Mesenchymal stem cell (in vitro differentiated cells and primary cell): ENCODE measurements at regions not wholly inside any gene's neighbourhood (a gene's known extent, or its start where the extent isn't known, plus 50 kb on each side); places are given as distances from the start of the nearest gene placed in this dataset.
"Not testable (repeated sequence)": the region's sequence is repeated elsewhere in the genome, so short reads cannot be mapped to it uniquely, and the experiment has no call there.

Experiments
- DNase-seq: peaks from one replicate; pipeline ENCODE4 v3.0.0-alpha.2; 2013
- H2AFZ ChIP-seq: one replicate; pipeline ENCODE4 v1.6.1; 2013; ENCODE audit warnings: low read depth, mild to moderate bottlenecking, control low read depth, inconsistent platforms, low read length, moderate library complexity
- H2AK5ac ChIP-seq: 2 replicates; pipeline ENCODE4 v1.6.1; 2013; ENCODE audit warnings: low read length, moderate library complexity, mild to moderate bottlenecking, inconsistent platforms; ENCODE audit not compliant: severe bottlenecking
- H2BK120ac ChIP-seq: one replicate; pipeline ENCODE4 v1.6.1; 2013; ENCODE audit warnings: low read depth, mild to moderate bottlenecking, inconsistent platforms, low read length, moderate library complexity
- H2BK12ac ChIP-seq, 2 experiments: one replicate each; pipeline ENCODE4 v1.6.1; 2013; ENCODE audit warnings: inconsistent platforms in 2 of 2, low read length in 2 of 2, mild to moderate bottlenecking in 2 of 2, moderate library complexity in 2 of 2, control low read depth in 1 of 2
- H2BK15ac ChIP-seq: one replicate; pipeline ENCODE4 v1.6.1; 2013; ENCODE audit warnings: mild to moderate bottlenecking, low read depth, inconsistent platforms; ENCODE audit not compliant: poor library complexity, severe bottlenecking
- H2BK5ac ChIP-seq: 2 replicates; pipeline ENCODE4 v1.6.1; 2013; ENCODE audit warnings: low read depth, mild to moderate bottlenecking, low read length, control low read depth, inconsistent platforms; ENCODE audit not compliant: poor library complexity, severe bottlenecking
- H3K14ac ChIP-seq, 2 experiments: one replicate each; pipeline ENCODE4 v1.6.1; 2013; ENCODE audit warnings: inconsistent platforms in 2 of 2, low read length in 2 of 2, control low read depth in 1 of 2, mild to moderate bottlenecking in 1 of 2, moderate library complexity in 1 of 2
- H3K18ac ChIP-seq, 2 experiments: one replicate each; pipeline ENCODE4 v1.6.1; 2013; ENCODE audit warnings: inconsistent platforms in 2 of 2, low read length in 2 of 2, control low read depth in 1 of 2, low read depth in 1 of 2, mild to moderate bottlenecking in 1 of 2
- H3K23ac ChIP-seq, 2 experiments: one replicate each; pipeline ENCODE4 v1.6.1; 2013; ENCODE audit warnings: inconsistent platforms in 2 of 2, low read length in 2 of 2, mild to moderate bottlenecking in 2 of 2, moderate library complexity in 2 of 2, control low read depth in 1 of 2
- H3K27ac ChIP-seq: 2 replicates; pipeline ENCODE4 v1.5.1; 2013; ENCODE audit warnings: mild to moderate bottlenecking, moderate library complexity, low read length, control low read depth, inconsistent platforms; ENCODE audit not compliant: poor library complexity, severe bottlenecking
- H3K27me3 ChIP-seq, 2 experiments: 2 replicates each; pipeline versions ENCODE4 v1.6.1 to v1.7.0; 2013; ENCODE audit warnings: low read length in 2 of 2, mild to moderate bottlenecking in 2 of 2, moderate library complexity in 2 of 2, control low read depth in 1 of 2, inconsistent platforms in 1 of 2; ENCODE audit not compliant: control insufficient read depth in 1 of 2, insufficient read depth in 1 of 2
- H3K36me3 ChIP-seq, 2 experiments: 2 replicates each; pipeline versions ENCODE4 v1.6.1 to v1.7.0; 2013; ENCODE audit warnings: low read length in 2 of 2, control low read depth in 1 of 2, inconsistent platforms in 1 of 2, low read depth in 1 of 2, mild to moderate bottlenecking in 1 of 2; ENCODE audit not compliant: insufficient read depth in 2 of 2, control insufficient read depth in 1 of 2
- H3K4ac ChIP-seq, 2 experiments: one replicate each; pipeline ENCODE4 v1.6.1; 2013; ENCODE audit warnings: inconsistent platforms in 2 of 2, low read length in 2 of 2, mild to moderate bottlenecking in 2 of 2, moderate library complexity in 2 of 2, control low read depth in 1 of 2, low read depth in 1 of 2
- H3K4me1 ChIP-seq: 2 replicates; pipeline ENCODE4 v1.6.1; 2013; ENCODE audit warnings: low read depth, low read length, control low read depth; ENCODE audit not compliant: control insufficient read depth, insufficient read depth
- H3K4me2 ChIP-seq: 2 replicates; pipeline ENCODE4 v1.6.1; 2013; ENCODE audit warnings: low read length, mild to moderate bottlenecking, inconsistent platforms; ENCODE audit not compliant: poor library complexity, severe bottlenecking
- H3K4me3 ChIP-seq, 2 experiments: 2 replicates each; pipeline versions ENCODE4 v1.5.1 to v1.7.0; 2013; ENCODE audit warnings: low read length in 2 of 2, mild to moderate bottlenecking in 2 of 2, control low read depth in 1 of 2, low read depth in 1 of 2; ENCODE audit not compliant: insufficient read depth in 1 of 2
- H3K79me1 ChIP-seq: replicated peaks from 2 replicates; pipeline ENCODE4 v1.6.1; 2013; ENCODE audit warnings: mild to moderate bottlenecking, control low read depth, low read length, inconsistent platforms; ENCODE audit not compliant: poor library complexity, severe bottlenecking
- H3K9ac ChIP-seq: 2 replicates; pipeline ENCODE4 v1.7.0; 2013; ENCODE audit warnings: mild to moderate bottlenecking, low read length, moderate library complexity
- H3K9me3 ChIP-seq: 2 replicates; pipeline ENCODE4 v1.7.0; 2013; ENCODE audit warnings: mild to moderate bottlenecking, low read length; ENCODE audit not compliant: control insufficient read depth
- H4K8ac ChIP-seq: one replicate; pipeline ENCODE4 v1.6.1; 2013; ENCODE audit warnings: inconsistent platforms, mild to moderate bottlenecking, low read length, moderate library complexity
- H4K91ac ChIP-seq: one replicate; pipeline ENCODE4 v1.6.1; 2013; ENCODE audit warnings: mild to moderate bottlenecking, low read length, inconsistent platforms
- WGBS: methylation state at CpG from one replicate; pipeline ENCODE4 v1.1.7; 2013; ENCODE audit warnings: mixed read lengths; 5-methylcytosine and 5-hydroxymethylcytosine counted together

DNA sequence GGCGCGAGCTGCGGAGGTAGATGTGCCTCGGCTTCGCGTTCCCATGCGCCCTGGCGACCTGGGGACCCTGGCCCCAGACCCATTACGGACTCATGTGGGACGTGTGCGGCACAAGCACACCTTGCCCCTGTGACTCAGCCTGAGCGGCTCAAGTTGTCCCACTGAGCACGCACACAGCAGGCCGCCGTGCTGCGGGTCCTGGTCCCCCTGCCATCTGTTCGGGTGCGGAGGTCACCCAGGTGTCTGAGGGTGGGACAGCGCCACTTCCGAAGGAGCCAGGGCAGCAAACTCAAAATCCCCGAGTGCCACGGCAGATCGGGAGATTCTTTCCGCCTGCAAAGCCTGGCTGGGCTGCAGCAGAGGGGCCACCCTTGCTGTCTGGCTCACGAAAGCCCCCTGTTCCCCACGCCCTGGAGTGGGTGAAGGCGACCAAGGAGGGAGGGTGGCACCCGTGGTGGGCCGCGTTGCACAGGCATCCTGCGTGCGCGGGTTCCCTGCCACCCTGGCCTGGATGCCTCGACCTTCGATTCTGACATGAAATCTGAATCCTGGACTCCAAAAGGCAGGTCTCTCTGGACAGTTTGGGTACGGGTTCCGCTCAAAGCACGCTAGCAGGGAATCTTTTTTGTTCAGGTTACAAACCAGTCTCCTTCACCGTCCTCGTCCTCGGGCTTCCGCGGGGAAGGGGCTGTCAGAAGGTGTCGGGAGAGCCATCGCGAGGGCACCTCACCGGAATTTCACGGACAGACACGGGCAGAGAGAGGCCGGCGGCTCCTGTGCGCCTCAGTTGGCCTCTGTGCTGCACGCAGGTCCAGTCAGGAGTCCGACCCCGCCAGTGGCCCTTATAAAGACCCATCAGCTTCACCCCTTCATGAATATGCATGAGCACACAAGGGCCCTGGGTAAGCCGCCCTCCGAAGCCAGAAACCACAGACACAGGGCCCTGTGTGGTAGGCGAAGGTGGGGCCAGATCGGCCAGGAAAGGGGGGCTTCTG is 3926.8 kb upstream of the OR11H1 start:
- not testable (repeated sequence) for H2BK15ac ChIP-seq, H3K27me3 ChIP-seq, H3K79me1 ChIP-seq, H2BK12ac ChIP-seq, H2BK120ac ChIP-seq, H3K4me2 ChIP-seq, H3K14ac ChIP-seq, H2AK5ac ChIP-seq, H3K9ac ChIP-seq, H3K4me3 ChIP-seq, H3K23ac ChIP-seq, H3K27ac ChIP-seq, H3K4me1 ChIP-seq, H3K36me3 ChIP-seq, H3K4ac ChIP-seq, H4K8ac ChIP-seq, H2BK5ac ChIP-seq, H3K18ac ChIP-seq, H4K91ac ChIP-seq, DNase-seq
- Histone ChIP-seq H2AFZ (peak overlapping the region; percentile 18), H3K9me3 (peaks cover 11% of the 10 kb centered on the region)
- WGBS = 85% methylated on average over 59 of the region's 59 CpGs

DNA sequence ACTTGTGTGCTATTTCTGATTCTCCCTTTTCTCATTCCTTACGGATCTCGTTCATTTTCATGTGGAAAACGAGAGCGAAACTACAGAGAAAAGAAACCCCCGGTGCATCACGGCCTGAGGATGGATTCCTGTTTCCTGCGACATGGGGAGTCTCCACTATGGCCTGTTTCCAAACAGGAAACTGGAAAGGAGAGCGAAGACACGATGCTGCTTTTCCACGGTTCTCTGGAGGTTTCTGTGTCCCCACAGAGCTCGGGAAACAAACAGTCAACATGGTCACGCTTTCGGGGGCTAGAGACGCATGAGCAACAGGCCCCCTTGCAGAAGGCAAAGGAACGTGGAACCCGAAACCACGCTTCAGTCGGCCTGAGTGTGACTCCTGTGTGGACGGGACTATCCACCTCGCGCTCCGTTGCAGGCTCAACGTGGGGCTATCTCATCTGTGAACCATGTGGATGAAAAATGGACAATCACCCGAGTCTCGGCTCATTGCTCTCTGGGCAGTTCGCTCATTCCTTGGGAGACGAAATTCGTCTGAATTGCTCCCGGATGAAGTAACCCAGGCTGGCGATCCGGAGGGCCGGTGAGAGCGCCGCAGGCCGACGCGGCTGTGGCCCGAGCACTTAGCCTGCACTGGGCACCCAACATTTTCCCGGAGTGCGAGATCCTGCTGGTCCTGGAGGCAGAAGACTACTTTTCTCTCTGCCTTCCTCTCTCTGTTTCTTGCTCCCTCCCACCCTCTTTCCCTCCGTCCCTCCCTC is 3923.2 kb upstream of the OR11H1 start:
- not testable (repeated sequence) for H3K18ac ChIP-seq, H2BK120ac ChIP-seq, H2BK12ac ChIP-seq, H3K27ac ChIP-seq, H3K4me3 ChIP-seq, H2BK15ac ChIP-seq, H3K36me3 ChIP-seq, H3K9ac ChIP-seq, DNase-seq, H3K23ac ChIP-seq, H3K27me3 ChIP-seq, H3K4me1 ChIP-seq, H3K79me1 ChIP-seq, H4K91ac ChIP-seq, H2BK5ac ChIP-seq, H4K8ac ChIP-seq, H2AFZ ChIP-seq, H3K4ac ChIP-seq, H3K4me2 ChIP-seq, H3K14ac ChIP-seq, H3K9me3 ChIP-seq, H2AK5ac ChIP-seq
- WGBS = 83% methylated on average over 41 of the region's 41 CpGs

DNA sequence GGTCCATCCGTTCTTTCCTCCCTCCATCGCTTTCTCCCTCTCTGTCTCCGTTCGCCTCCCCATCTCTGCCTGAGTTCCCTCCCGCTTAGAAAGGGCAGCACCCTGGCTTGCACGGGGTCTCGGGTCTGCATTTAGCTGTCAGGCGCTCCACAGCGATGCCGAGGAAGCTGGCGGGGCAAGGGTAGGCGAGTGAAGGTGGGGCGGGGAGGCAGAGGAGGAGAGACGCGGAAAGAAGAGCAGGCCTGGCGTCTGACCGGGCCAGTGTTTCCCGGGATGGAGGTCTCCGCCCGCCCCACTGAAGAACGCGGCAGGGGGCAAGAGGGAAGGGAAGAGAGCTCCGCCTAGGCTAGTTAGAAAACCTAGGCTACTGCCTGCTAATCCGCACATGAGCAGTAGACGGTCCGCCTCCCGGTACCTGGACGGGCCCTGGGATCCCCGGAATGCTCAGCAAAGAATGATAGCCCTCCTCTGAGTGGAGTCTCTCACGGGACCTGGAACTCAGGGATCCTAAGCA is 3922.5 kb upstream of the OR11H1 start:
- Histone ChIP-seq H3K27me3 (no peaks in the 10 kb centered on the region), H3K36me3 (no peaks in the 10 kb centered on the region), H2AFZ (no peak overlapping the region), H3K9ac (no peak overlapping the region), H3K9me3 (peaks cover 12% of the 10 kb centered on the region), H2BK120ac (no peak overlapping the region), H3K23ac (no peak overlapping the region), H3K4me2 (no peak overlapping the region), H2BK15ac (no peak overlapping the region), H4K91ac (no peak overlapping the region), H3K4me3 (no peak overlapping the region), H3K14ac (no peak overlapping the region), H2BK5ac (no peak overlapping the region), H3K27ac (no peak overlapping the region), H2AK5ac (no peak overlapping the region), H2BK12ac (no peak overlapping the region), H3K4me1 (no peaks in the 10 kb centered on the region), H4K8ac (no peak overlapping the region), H3K18ac (no peak overlapping the region), H3K79me1 (no peaks in the 10 kb centered on the region), H3K4ac (no peak overlapping the region)
- 92% methylated on average over 30 of the region's 30 CpGs for WGBS
- no peak for DNase-seq
